KMS-11 (cell line): ENCODE measurements at regions not wholly inside any gene's neighbourhood (a gene's known extent, or its start where the extent isn't known, plus 50 kb on each side); places are given as distances from the start of the nearest gene placed in this dataset.

ENCODE experiments used
- H2AFZ ChIP-seq: fragments of 200-600 bp; sonication (generic); 2 replicates; pipeline ENCODE4 v1.6.1; 2016; ENCODE audit warnings: antibody characterized with exemption, mixed run types, low read depth
- H3K27ac ChIP-seq: fragments of 200-600 bp; sonication (generic); 2 replicates; pipeline ENCODE4 v1.6.1; 2016; ENCODE audit warnings: mild to moderate bottlenecking, mixed run types
- H3K27me3 ChIP-seq: fragments of 200-600 bp; sonication (generic); 2 replicates; pipeline ENCODE4 v1.6.1; 2017; ENCODE audit warnings: mild to moderate bottlenecking, low read depth, mixed run types, moderate library complexity; ENCODE audit not compliant: insufficient read depth
- H3K36me3 ChIP-seq: fragments of 200-600 bp; sonication (generic); 2 replicates; pipeline ENCODE4 v1.6.1; 2017; ENCODE audit warnings: mild to moderate bottlenecking, mixed run types; ENCODE audit not compliant: insufficient read depth
- H3K4me1 ChIP-seq: fragments of 200-600 bp; sonication (generic); 2 replicates; pipeline ENCODE4 v1.6.1; 2016; ENCODE audit warnings: mild to moderate bottlenecking, low read depth, mixed run types; ENCODE audit not compliant: poor library complexity, severe bottlenecking
- H3K4me2 ChIP-seq: fragments of 200-600 bp; sonication (generic); 2 replicates; pipeline ENCODE4 v1.7.0; 2016; ENCODE audit warnings: mild to moderate bottlenecking, mixed run types
- H3K4me3 ChIP-seq: fragments of 200-600 bp; sonication (generic); IDR thresholded peaks from 2 replicates; pipeline ENCODE4 v1.6.1; 2017; ENCODE audit warnings: low read depth, low read length, mixed read lengths; ENCODE audit not compliant: insufficient read depth
- H3K79me2 ChIP-seq: fragments of 200-600 bp; sonication (generic); 2 replicates; pipeline ENCODE4 v1.6.1; 2016; ENCODE audit warnings: low read depth, mixed run types; ENCODE audit not compliant: insufficient read depth
- H3K9ac ChIP-seq: fragments of 200-600 bp; sonication (generic); 2 replicates; pipeline ENCODE4 v1.6.1; 2016; ENCODE audit warnings: mild to moderate bottlenecking, mixed run types
- H4K20me1 ChIP-seq: fragments of 200-600 bp; sonication (generic); 2 replicates; pipeline ENCODE4 v1.6.1; 2016; ENCODE audit warnings: mild to moderate bottlenecking, mixed run types; ENCODE audit not compliant: insufficient read depth
- CTCF ChIP-seq: fragments of 200-600 bp; sonication (generic); conservative IDR thresholded peaks from 2 replicates; pipeline ENCODE4 v1.6.1; 2017; ENCODE audit warnings: low read depth, mild to moderate bottlenecking, antibody characterized with exemption, low read length, moderate library complexity, mixed read lengths

- no peak overlapping the region for H2AFZ ChIP-seq
- H3K4me2 ChIP-seq: no peak overlapping the region
- H3K9ac ChIP-seq: no peak overlapping the region
- H3K79me2 ChIP-seq: no peaks in the 10 kb centered on the region
- H3K36me3 ChIP-seq: no peaks in the 10 kb centered on the region
- H3K27ac ChIP-seq: no peak overlapping the region
- no peaks in the 10 kb centered on the region for H3K27me3 ChIP-seq
- H3K4me3 ChIP-seq: no peak overlapping the region
- no peaks in the 10 kb centered on the region for H3K4me1 ChIP-seq
- no peak for TF ChIP-seq CTCF
- H4K20me1 ChIP-seq: no peaks in the 10 kb centered on the region
Observed at GRCh38 chr2:120448961-120449810, 103.2 kb downstream of the INHBB start.

- no peak for TF ChIP-seq CTCF
- Histone ChIP-seq H3K4me1 (no peaks in the 10 kb centered on the region), H3K4me3 (no peak overlapping the region), H4K20me1 (no peaks in the 10 kb centered on the region), H2AFZ (no peak overlapping the region), H3K4me2 (no peak overlapping the region), H3K79me2 (no peaks in the 10 kb centered on the region), H3K27me3 (no peaks in the 10 kb centered on the region), H3K27ac (no peak overlapping the region), H3K36me3 (no peaks in the 10 kb centered on the region), H3K9ac (no peak overlapping the region)
Observed at GRCh38 chr2:120450196-120450820, 104.4 kb downstream of the INHBB start.

- Histone ChIP-seq H2AFZ (no peak overlapping the region), H3K4me2 (no peak overlapping the region), H3K4me3 (no peak overlapping the region), H3K4me1 (no peaks in the 10 kb centered on the region), H3K27me3 (no peaks in the 10 kb centered on the region), H3K36me3 (no peaks in the 10 kb centered on the region), H4K20me1 (no peaks in the 10 kb centered on the region), H3K9ac (no peak overlapping the region), H3K79me2 (no peaks in the 10 kb centered on the region), H3K27ac (no peak overlapping the region)
- TF ChIP-seq CTCF: no peak
Observed at GRCh38 chr2:120451334-120451733, 105.4 kb downstream of the INHBB start.

GRCh38 chr2:120452131-120452530 lies 106.2 kb downstream of the INHBB start:
- no peak overlapping the region for H3K27ac ChIP-seq
- TF ChIP-seq CTCF: no peak
- no peaks in the 10 kb centered on the region for H3K79me2 ChIP-seq
- no peak overlapping the region for H3K4me3 ChIP-seq
- H4K20me1 ChIP-seq: no peaks in the 10 kb centered on the region
- no peaks in the 10 kb centered on the region for H3K36me3 ChIP-seq
- H3K9ac ChIP-seq: no peak overlapping the region
- no peak overlapping the region for H2AFZ ChIP-seq
- no peak overlapping the region for H3K4me2 ChIP-seq
- H3K4me1 ChIP-seq: no peaks in the 10 kb centered on the region
- no peaks in the 10 kb centered on the region for H3K27me3 ChIP-seq
